ENCODE measurements at regions not wholly inside any gene's neighbourhood (a gene's known extent, or its start where the extent isn't known, plus 50 kb on each side); places are given as distances from the start of the nearest gene placed in this dataset.

- no peaks in the 10 kb centered on the region for H3K27me3 Mint-ChIP-seq (ENCODE audit: insufficient read depth)
Observed at GRCh38 chr17:54841656-54842055, 59.0 kb upstream of the TOM1L1 start.

GRCh38 chr17:54844233-54844632, 56.4 kb upstream of the TOM1L1 start:
- H3K9me3 Mint-ChIP-seq, result no peaks in the 10 kb centered on the region
- Histone ChIP-seq H3K9ac (ENCODE audit: extremely low read depth, low read length, poor library complexity, severe bottlenecking) (no peak overlapping the region), H3K27ac (ENCODE audit: low read depth, low read length) (no peak overlapping the region), H3K36me3 (ENCODE audit: control insufficient read depth, insufficient read depth, low read length) (no peaks in the 10 kb centered on the region), H3K4me1 (ENCODE audit: control insufficient read depth, insufficient read depth, low read length) (no peaks in the 10 kb centered on the region), H3K4me3 (ENCODE audit: low read length) (no peak overlapping the region), H3K27me3 (ENCODE audit: control insufficient read depth, insufficient read depth, low read length, poor library complexity, severe bottlenecking) (no peaks in the 10 kb centered on the region), H3K9me3 (ENCODE audit: control insufficient read depth, low read length) (no peaks in the 10 kb centered on the region)
- H3K27ac Mint-ChIP-seq, result no peak overlapping the region
- 76 to 94% methylated on average over 5 of the region's 5 CpGs for WGBS, 2 experiments (ENCODE audit: insufficient coverage in 1 of 2, insufficient read length in 1 of 2)
- no peak for TF ChIP-seq CTCF (conservative IDR thresholded peaks at IDR 0.05)
- H3K4me3 Mint-ChIP-seq, result no peak overlapping the region
- no peak for DNase-seq
- no peaks in the 10 kb centered on the region for H3K36me3 Mint-ChIP-seq (ENCODE audit: low read depth)
- no peaks in the 10 kb centered on the region for H3K27me3 Mint-ChIP-seq (ENCODE audit: insufficient read depth)
- H3K4me1 Mint-ChIP-seq, result peaks cover 5% of the 10 kb centered on the region

More at GRCh38 chr17:54841656-54842055, 59.0 kb upstream of the TOM1L1 start:
- TF ChIP-seq CTCF (conservative IDR thresholded peaks at IDR 0.05), result no peak
- Histone ChIP-seq H3K27ac (ENCODE audit: low read depth, low read length) (no peak overlapping the region), H3K4me1 (ENCODE audit: control insufficient read depth, insufficient read depth, low read length) (no peaks in the 10 kb centered on the region), H3K36me3 (ENCODE audit: control insufficient read depth, insufficient read depth, low read length) (no peaks in the 10 kb centered on the region), H3K9ac (ENCODE audit: extremely low read depth, low read length, poor library complexity, severe bottlenecking) (no peak overlapping the region), H3K4me3 (ENCODE audit: low read length) (no peak overlapping the region), H3K27me3 (ENCODE audit: control insufficient read depth, insufficient read depth, low read length, poor library complexity, severe bottlenecking) (no peaks in the 10 kb centered on the region), H3K9me3 (ENCODE audit: control insufficient read depth, low read length) (peaks cover 2% of the 10 kb centered on the region)
- no peak for DNase-seq
- peaks cover 5% of the 10 kb centered on the region for H3K4me1 Mint-ChIP-seq
- H3K4me3 Mint-ChIP-seq, result no peak overlapping the region
- H3K9me3 Mint-ChIP-seq, result peaks cover 3% of the 10 kb centered on the region
- no peaks in the 10 kb centered on the region for H3K36me3 Mint-ChIP-seq (ENCODE audit: low read depth)
- 88 to 92% methylated on average over 2 of the region's 2 CpGs for WGBS, 2 experiments (ENCODE audit: insufficient coverage in 1 of 2, insufficient read length in 1 of 2)
- H3K27ac Mint-ChIP-seq, result no peak overlapping the region

- H3K4me3 Mint-ChIP-seq, result no peak overlapping the region
Observed at GRCh38 chr17:54848368-54848987, 52.2 kb upstream of the TOM1L1 start.

More at GRCh38 chr17:54848368-54848987, 52.2 kb upstream of the TOM1L1 start:
- H3K36me3 ChIP-seq (ENCODE audit: control insufficient read depth, insufficient read depth, low read length), result no peaks in the 10 kb centered on the region
- Mint-ChIP-seq H3K27me3 (ENCODE audit: insufficient read depth) (no peaks in the 10 kb centered on the region), H3K9me3 (no peaks in the 10 kb centered on the region), H3K4me1 (peaks cover 3% of the 10 kb centered on the region), H3K27ac (no peak overlapping the region), H3K36me3 (ENCODE audit: low read depth) (no peaks in the 10 kb centered on the region)
- H3K4me1 ChIP-seq (ENCODE audit: control insufficient read depth, insufficient read depth, low read length), result no peaks in the 10 kb centered on the region
- H3K9ac ChIP-seq (ENCODE audit: extremely low read depth, low read length, poor library complexity, severe bottlenecking), result no peak overlapping the region
- H3K27ac ChIP-seq (ENCODE audit: low read depth, low read length), result no peak overlapping the region
- H3K27me3 ChIP-seq (ENCODE audit: control insufficient read depth, insufficient read depth, low read length, poor library complexity, severe bottlenecking), result no peaks in the 10 kb centered on the region
- no peak for DNase-seq
- no peak for TF ChIP-seq CTCF (conservative IDR thresholded peaks at IDR 0.05)
- H3K9me3 ChIP-seq (ENCODE audit: control insufficient read depth, low read length), result no peaks in the 10 kb centered on the region
- WGBS, 2 experiments (ENCODE audit: insufficient coverage in 1 of 2, insufficient read length in 1 of 2), result 90 to 100% methylated on average over 2 of the region's 2 CpGs
- no peak overlapping the region for H3K4me3 ChIP-seq (ENCODE audit: low read length)

Measured in endodermal cell (in vitro differentiated cells).